Stomach (tissue), 8 donors: ENCODE measurements at regions not wholly inside any gene's neighbourhood (a gene's known extent, or its start where the extent isn't known, plus 50 kb on each side); places are given as distances from the start of the nearest gene placed in this dataset.

ENCODE experiments used
- DNase-seq, 2 donors: peaks; one replicate each; pipeline versions ENCODE4 v3.0.0 to v3.0.0-alpha.2; 2013 to 2019
- H3K27ac ChIP-seq, 5 donors: fragments of 200-600 bp in 4 of 5; sonication (generic) in 4 of 5; one replicate each; pipeline ENCODE4 v1.5.1; 2013 to 2019; ENCODE audit warnings: mild to moderate bottlenecking in 1 of 5, moderate library complexity in 1 of 5
- H3K27me3 ChIP-seq, 3 donors: fragments of 200-600 bp; sonication (generic); one replicate each; pipeline ENCODE4 v1.5.1; 2017 to 2019; ENCODE audit warnings: mixed run types in 1 of 3
- H3K36me3 ChIP-seq, 4 donors: fragments of 200-600 bp; sonication (generic); 1 replicate in 3 of 4; 2 replicates in 1 of 4; pipeline ENCODE4 v1.5.1; 2016 to 2019
- H3K4me1 ChIP-seq, 4 donors: fragments of 200-600 bp; sonication (generic); one replicate each; pipeline ENCODE4 v1.5.1; 2016 to 2019
- H3K4me3 ChIP-seq, 4 donors: fragments of 200-600 bp; sonication (generic) in 3 of 4; one replicate each; pipeline ENCODE4 v1.5.1; 2016 to 2019; ENCODE audit warnings: mild to moderate bottlenecking in 1 of 4
- H3K9me3 ChIP-seq, 4 donors: fragments of 200-600 bp; sonication (generic); one replicate each; pipeline ENCODE4 v1.5.1; 2016 to 2019
- CTCF ChIP-seq, 7 experiments: fragments of 450-650 bp in 4 of 7; fragments of 200-600 bp in 3 of 7; sonication (generic) in 3 of 7; IDR thresholded peaks; one replicate each; pipeline ENCODE4 v1.5.1; 2016 to 2019; ENCODE audit warnings: antibody characterized with exemption in 7 of 7, control low read depth in 2 of 7, mild to moderate bottlenecking in 1 of 7
- EP300 ChIP-seq: sonication (generic); formaldehyde crosslinking; IDR thresholded peaks from one replicate; pipeline ENCODE4 v1.6.1; 2017; ENCODE audit warnings: antibody characterized with exemption
- POLR2A ChIP-seq, 4 donors: fragments of 450-650 bp; IDR thresholded peaks; one replicate each; pipeline ENCODE4 v1.6.1; 2016; ENCODE audit warnings: antibody characterized with exemption in 4 of 4, control low read depth in 2 of 4, mild to moderate bottlenecking in 1 of 4, moderate library complexity in 1 of 4
- POLR2AphosphoS5 ChIP-seq, 3 donors: sonication (generic); formaldehyde crosslinking; IDR thresholded peaks; one replicate each; pipeline ENCODE4 v1.6.1; 2016; ENCODE audit warnings: antibody characterized with exemption in 3 of 3
- WGBS, 5 donors: extraction: QIAGEN DNeasy Blood & Tissue Kit in 3 of 5; methylation state at CpG; one replicate each; pipeline versions ENCODE4 v1.1.5 to v1.1.7; 2013 to 2018; 5-methylcytosine and 5-hydroxymethylcytosine counted together
- intact Hi-C: fragments of 100-400 bp; cut with DNase I; formaldehyde crosslinking; loops from one replicate; pipeline ENCODE4 v1.15.1; 2023; ENCODE audit warnings: low total_unique reads
- donor health status: healthy with polysubstance abuse.
- donor health status: Bipolar disorder and iron deficiency.
- donor health status: healthy.

GRCh38 chr2:66828876-66829275, 394.0 kb downstream of the MEIS1 start:
- intact Hi-C loops: no loop called here
- Histone ChIP-seq H3K27me3 (no peaks in the 10 kb centered on the region), H3K4me1 (no peaks in the 10 kb centered on the region), H3K36me3 (no peaks in the 10 kb centered on the region), H3K27ac (no peak overlapping the region), H3K4me3 (no peak overlapping the region), H3K9me3 (no peaks in the 10 kb centered on the region)
- 82 to 91% (median 86%) methylated on average over 3 of the region's 3 CpGs for WGBS, 5 donors
- TF ChIP-seq POLR2AphosphoS5 (IDR thresholded peaks at IDR 0.05) (no peak), EP300 (no peak), CTCF (IDR thresholded peaks at IDR 0.05) (no peak), POLR2A (IDR thresholded peaks at IDR 0.05) (no peak)
- DNase-seq: no peak

GRCh38 chr2:66830881-66831280, 396.0 kb downstream of the MEIS1 start:
- Histone ChIP-seq H3K27me3 (no peaks in the 10 kb centered on the region), H3K4me1 (no peaks in the 10 kb centered on the region), H3K9me3 (no peaks in the 10 kb centered on the region), H3K36me3 (no peaks in the 10 kb centered on the region), H3K4me3 (no peak overlapping the region), H3K27ac (no peak overlapping the region)
- DNase-seq: peak in 1 of 2 donors; percentile 38
- intact Hi-C loops: no loop called here
- TF ChIP-seq POLR2AphosphoS5 (IDR thresholded peaks at IDR 0.05): no peak
- TF ChIP-seq POLR2A (IDR thresholded peaks at IDR 0.05): no peak
- TF ChIP-seq CTCF (IDR thresholded peaks at IDR 0.05): no peak
- no peak for TF ChIP-seq EP300
- WGBS, 5 donors: 53 to 71% (median 68%) methylated on average over 3 of the region's 3 CpGs

GRCh38 chr2:66832646-66833435, 397.9 kb downstream of the MEIS1 start:
- intact Hi-C loops: no loop called here
- 51 to 81% (median 71%) methylated on average over 4 of the region's 4 CpGs for WGBS, 5 donors

GRCh38 chr2:66834859-66835258, 399.9 kb downstream of the MEIS1 start:
- no peak overlapping the region for H3K27ac ChIP-seq
- WGBS, 5 donors: 86 to 92% (median 91%) methylated on average over 4 of the region's 4 CpGs
- no peaks in the 10 kb centered on the region for H3K9me3 ChIP-seq
- peaks cover 0 to 3% (median 0%) of the 10 kb centered on the region in 4 donors for H3K4me1 ChIP-seq
- no peak overlapping the region for H3K4me3 ChIP-seq
- no peaks in the 10 kb centered on the region for H3K27me3 ChIP-seq
- no peaks in the 10 kb centered on the region for H3K36me3 ChIP-seq
- intact Hi-C loops: no loop called here
- TF ChIP-seq POLR2AphosphoS5 (IDR thresholded peaks at IDR 0.05): no peak
- no peak for TF ChIP-seq EP300
- no peak for TF ChIP-seq POLR2A (IDR thresholded peaks at IDR 0.05)
- TF ChIP-seq CTCF (IDR thresholded peaks at IDR 0.05): no peak
- DNase-seq: no peak

More at GRCh38 chr2:66832646-66833435, 397.9 kb downstream of the MEIS1 start:
- Histone ChIP-seq H3K27ac (no peak overlapping the region), H3K4me3 (no peak overlapping the region), H3K9me3 (no peaks in the 10 kb centered on the region), H3K27me3 (no peaks in the 10 kb centered on the region), H3K36me3 (no peaks in the 10 kb centered on the region), H3K4me1 (no peaks in the 10 kb centered on the region)
- TF ChIP-seq CTCF (IDR thresholded peaks at IDR 0.05): no peak
- no peak for DNase-seq
